D721Med (cell line): ENCODE measurements at regions not wholly inside any gene's neighbourhood (a gene's known extent, or its start where the extent isn't known, plus 50 kb on each side); places are given as distances from the start of the nearest gene placed in this dataset.

ENCODE experiments used
- DNase-seq: peaks from one replicate; pipeline ENCODE4 v3.0.0; 2011; ENCODE audit warnings: low spot score; ENCODE audit not compliant: insufficient read length
- FAIRE-seq: peaks from 2 replicates; lab custom pipeline; 2011; peaks lifted over from hg19 to GRCh38; lab: Jason Lieb, UNC
- TF ChIP-seq, protein P1 (sequence below): IDR thresholded peaks from 2 replicates; pipeline ENCODE4 v1.5.1; 2012; ENCODE audit warnings: mild to moderate bottlenecking, control low read depth; ENCODE audit not compliant: insufficient read depth; ENCODE audit errors: missing control alignments

DNA sequence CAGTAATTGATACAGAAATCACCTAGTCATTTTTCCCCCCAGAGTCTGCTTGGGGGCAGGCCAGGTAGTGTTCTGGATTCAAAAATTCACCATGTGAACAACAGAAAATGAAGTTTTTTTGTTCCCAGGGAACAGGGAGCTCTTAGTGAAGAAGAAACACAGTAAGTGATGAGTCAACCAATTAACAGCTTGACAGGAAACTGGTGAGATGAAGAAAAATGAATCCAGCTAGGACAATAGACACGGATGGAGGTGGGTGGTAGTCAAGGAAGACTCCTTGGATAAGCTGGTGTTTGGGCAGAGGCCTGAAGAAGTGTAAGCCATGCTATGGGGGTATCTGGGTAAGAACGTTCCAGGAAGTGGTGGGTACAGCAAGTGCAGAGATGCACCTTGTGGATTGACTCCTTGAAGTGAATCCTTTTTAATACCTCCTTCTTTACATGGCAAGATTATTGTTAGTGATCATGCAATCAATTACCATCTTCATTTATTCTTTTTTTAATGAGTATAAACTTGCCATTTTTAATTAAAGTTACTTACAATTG, 339.9 kb upstream of the RGMA start:
- DNase-seq (no peak), FAIRE-seq (no peak)
- TF ChIP-seq, protein P1, sequence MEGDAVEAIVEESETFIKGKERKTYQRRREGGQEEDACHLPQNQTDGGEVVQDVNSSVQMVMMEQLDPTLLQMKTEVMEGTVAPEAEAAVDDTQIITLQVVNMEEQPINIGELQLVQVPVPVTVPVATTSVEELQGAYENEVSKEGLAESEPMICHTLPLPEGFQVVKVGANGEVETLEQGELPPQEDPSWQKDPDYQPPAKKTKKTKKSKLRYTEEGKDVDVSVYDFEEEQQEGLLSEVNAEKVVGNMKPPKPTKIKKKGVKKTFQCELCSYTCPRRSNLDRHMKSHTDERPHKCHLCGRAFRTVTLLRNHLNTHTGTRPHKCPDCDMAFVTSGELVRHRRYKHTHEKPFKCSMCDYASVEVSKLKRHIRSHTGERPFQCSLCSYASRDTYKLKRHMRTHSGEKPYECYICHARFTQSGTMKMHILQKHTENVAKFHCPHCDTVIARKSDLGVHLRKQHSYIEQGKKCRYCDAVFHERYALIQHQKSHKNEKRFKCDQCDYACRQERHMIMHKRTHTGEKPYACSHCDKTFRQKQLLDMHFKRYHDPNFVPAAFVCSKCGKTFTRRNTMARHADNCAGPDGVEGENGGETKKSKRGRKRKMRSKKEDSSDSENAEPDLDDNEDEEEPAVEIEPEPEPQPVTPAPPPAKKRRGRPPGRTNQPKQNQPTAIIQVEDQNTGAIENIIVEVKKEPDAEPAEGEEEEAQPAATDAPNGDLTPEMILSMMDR: no peak

- DNase-seq (no peak), FAIRE-seq (no peak)
- TF ChIP-seq, protein P1: no peak
These were observed 339.1 kb upstream of the RGMA start for GRCh38 chr15:93428150-93428549.

DNA sequence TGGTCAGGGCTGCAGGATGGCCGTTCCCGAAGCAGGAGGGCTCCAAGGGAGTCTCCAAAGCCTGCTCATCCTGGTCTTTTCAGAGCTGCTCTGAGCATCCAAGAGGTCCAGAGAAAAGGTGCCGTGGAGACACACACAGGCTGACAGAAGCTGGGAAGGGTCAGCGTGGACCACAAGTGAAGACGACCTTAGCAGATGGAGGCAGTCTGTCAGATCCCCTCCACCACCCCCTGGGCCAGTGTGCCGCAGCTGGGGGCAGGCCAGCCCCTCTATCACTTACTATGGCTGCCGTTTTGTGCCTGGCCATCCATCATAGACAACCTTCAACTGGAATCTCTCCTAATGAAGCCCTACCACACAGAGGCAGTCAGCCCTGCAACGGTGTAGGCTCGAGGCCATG, 335.1 kb upstream of the RGMA start:
- no peak for DNase-seq
- FAIRE-seq: no peak

GRCh38 chr15:93422476-93422875, 333.5 kb upstream of the RGMA start:
- DNase-seq (no peak), FAIRE-seq (no peak)
- TF ChIP-seq, protein P1: no peak

More for the DNA sequence above, 335.1 kb upstream of the RGMA start:
- TF ChIP-seq, protein P1: no peak

DNA sequence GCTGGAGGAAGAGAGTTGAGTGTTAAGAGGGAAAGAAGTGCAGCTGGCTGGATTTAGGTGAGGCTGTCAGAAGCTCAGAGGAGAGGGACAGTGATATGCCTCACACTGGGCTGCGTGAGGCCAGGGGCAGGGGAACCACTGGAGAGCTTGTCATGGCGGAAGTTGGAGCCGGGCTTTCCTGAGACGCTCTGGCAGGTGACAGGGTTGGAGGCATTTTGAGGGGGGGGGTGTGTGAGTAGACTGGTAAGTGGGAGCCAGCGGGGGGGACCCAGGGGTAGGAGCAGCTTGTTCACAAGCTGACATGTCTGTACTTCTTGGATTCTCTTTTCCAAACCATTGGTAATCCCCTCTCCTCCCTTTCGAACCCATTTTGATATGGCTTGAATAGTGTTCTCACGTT, 331.5 kb upstream of the RGMA start:
- no peak for DNase-seq
- FAIRE-seq: no peak
- TF ChIP-seq, protein P1: no peak

GRCh38 chr15:93420050-93420452, 331.0 kb upstream of the RGMA start:
- TF ChIP-seq, protein P1: no peak
- no peak for FAIRE-seq
- no peak for DNase-seq

DNA sequence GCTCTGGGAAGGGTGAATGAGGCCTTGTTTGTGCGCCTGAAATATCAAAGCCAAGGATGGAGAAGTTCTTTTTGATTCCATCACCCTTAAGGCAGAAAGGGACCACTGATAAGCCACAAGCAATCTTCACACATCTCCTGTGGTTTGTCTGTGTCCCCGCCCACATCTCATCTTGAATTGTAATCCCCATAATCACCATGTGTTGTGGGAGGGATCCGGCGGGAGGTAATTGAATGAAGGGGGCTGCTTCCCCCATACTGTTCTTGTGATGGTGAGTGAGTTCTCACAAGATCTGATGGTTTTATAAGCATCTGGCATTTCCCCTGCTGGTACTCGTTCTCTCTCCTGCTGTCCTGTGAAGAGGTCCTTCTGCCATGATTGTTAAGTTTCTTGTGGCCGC, 329.6 kb upstream of the RGMA start:
- DNase-seq (no peak), FAIRE-seq (no peak)
- TF ChIP-seq, protein P1: no peak
